ENCODE measurements at regions not wholly inside any gene's neighbourhood (a gene's known extent, or its start where the extent isn't known, plus 50 kb on each side); places are given as distances from the start of the nearest gene placed in this dataset.

- no peak for TF ChIP-seq CTCF (IDR thresholded peaks at IDR 0.05)
- TF ChIP-seq POLR2A (IDR thresholded peaks at IDR 0.05), result no peak
Observed at GRCh38 chr5:124810396-124811006, 64.1 kb upstream of the ZNF608 start.

Measured in lower leg skin (tissue), 3 donors.